Uterus (tissue), 3 donors: ENCODE measurements at regions not wholly inside any gene's neighbourhood (a gene's known extent, or its start where the extent isn't known, plus 50 kb on each side); places are given as distances from the start of the nearest gene placed in this dataset.

Source experiments
- DNase-seq, 2 donors: peaks; one replicate each; pipeline ENCODE4 v3.0.0-alpha.2; 2019 to 2020
- H3K27ac ChIP-seq, 2 donors: fragments of 200-600 bp; sonication (generic); 1 replicate in 1 of 2; 2 replicates in 1 of 2; pipeline ENCODE4 v1.5.1; 2016 to 2018
- H3K27me3 ChIP-seq, 2 donors: fragments of 200-600 bp; sonication (generic); one replicate each; pipeline ENCODE4 v1.5.1; 2018 to 2019; ENCODE audit warnings: control low read depth in 1 of 2
- H3K36me3 ChIP-seq, 2 donors: fragments of 200-600 bp; sonication (generic); one replicate each; pipeline ENCODE4 v1.5.1; 2019; ENCODE audit warnings: control low read depth in 1 of 2
- H3K4me1 ChIP-seq, 2 donors: fragments of 200-600 bp; sonication (generic); one replicate each; pipeline ENCODE4 v1.5.1; 2018 to 2019; ENCODE audit warnings: control low read depth in 1 of 2
- H3K4me3 ChIP-seq, 2 donors: fragments of 200-600 bp; sonication (generic); 1 replicate in 1 of 2; 2 replicates in 1 of 2; pipeline ENCODE4 v1.5.1; 2018 to 2019; ENCODE audit warnings: mild to moderate bottlenecking in 1 of 2
- H3K9me3 ChIP-seq, 2 donors: fragments of 200-600 bp; sonication (generic); one replicate each; pipeline ENCODE4 v1.5.1; 2019; ENCODE audit warnings: control low read depth in 1 of 2
- POLR2A ChIP-seq, 2 donors: fragments of 450-650 bp; IDR thresholded peaks; one replicate each; pipeline ENCODE4 v1.6.1; 2016; ENCODE audit warnings: antibody characterized with exemption in 2 of 2, mild to moderate bottlenecking in 1 of 2, moderate library complexity in 1 of 2
- intact Hi-C: fragments of 100-400 bp; cut with DNase I; formaldehyde crosslinking; loops from one replicate; pipeline ENCODE4 v1.15.1; 2023; ENCODE audit warnings: low total_unique reads
- TF ChIP-seq, protein P1 (sequence below), 4 experiments: fragments of 200-600 bp in 2 of 4; fragments of 450-650 bp in 2 of 4; sonication (generic) in 2 of 4; IDR thresholded peaks; one replicate each; pipeline ENCODE4 v1.5.1; 2016 to 2019; ENCODE audit warnings: antibody characterized with exemption in 4 of 4, mild to moderate bottlenecking in 2 of 4, moderate library complexity in 1 of 4
- donor health status: DM: yes; HTN: yes; CAD: no.

DNA sequence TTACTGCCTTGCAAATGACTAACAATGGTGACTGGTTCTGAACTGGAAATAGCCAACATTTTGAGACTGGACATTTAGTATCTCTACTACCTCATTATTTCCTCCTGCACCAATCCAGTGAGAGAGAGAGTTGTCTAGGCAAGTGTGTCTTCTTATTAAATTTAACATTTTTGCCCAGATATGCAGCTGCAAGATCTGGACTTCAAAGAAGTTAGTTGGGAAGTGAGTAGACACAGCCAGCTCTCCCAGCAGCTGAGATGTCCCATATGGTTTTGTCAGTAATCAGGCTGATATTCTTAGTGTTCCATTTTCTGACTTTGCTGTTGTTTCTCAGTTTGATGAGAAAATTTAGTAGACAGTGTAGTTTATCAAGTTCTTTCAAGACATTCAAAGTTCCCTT, 1778.8 kb upstream of the CDH6 start:
- Histone ChIP-seq H3K27me3 (no peaks in the 10 kb centered on the region), H3K4me1 (no peaks in the 10 kb centered on the region), H3K4me3 (no peak overlapping the region), H3K27ac (no peak overlapping the region), H3K36me3 (no peaks in the 10 kb centered on the region), H3K9me3 (no peaks in the 10 kb centered on the region)
- TF ChIP-seq, protein P1, sequence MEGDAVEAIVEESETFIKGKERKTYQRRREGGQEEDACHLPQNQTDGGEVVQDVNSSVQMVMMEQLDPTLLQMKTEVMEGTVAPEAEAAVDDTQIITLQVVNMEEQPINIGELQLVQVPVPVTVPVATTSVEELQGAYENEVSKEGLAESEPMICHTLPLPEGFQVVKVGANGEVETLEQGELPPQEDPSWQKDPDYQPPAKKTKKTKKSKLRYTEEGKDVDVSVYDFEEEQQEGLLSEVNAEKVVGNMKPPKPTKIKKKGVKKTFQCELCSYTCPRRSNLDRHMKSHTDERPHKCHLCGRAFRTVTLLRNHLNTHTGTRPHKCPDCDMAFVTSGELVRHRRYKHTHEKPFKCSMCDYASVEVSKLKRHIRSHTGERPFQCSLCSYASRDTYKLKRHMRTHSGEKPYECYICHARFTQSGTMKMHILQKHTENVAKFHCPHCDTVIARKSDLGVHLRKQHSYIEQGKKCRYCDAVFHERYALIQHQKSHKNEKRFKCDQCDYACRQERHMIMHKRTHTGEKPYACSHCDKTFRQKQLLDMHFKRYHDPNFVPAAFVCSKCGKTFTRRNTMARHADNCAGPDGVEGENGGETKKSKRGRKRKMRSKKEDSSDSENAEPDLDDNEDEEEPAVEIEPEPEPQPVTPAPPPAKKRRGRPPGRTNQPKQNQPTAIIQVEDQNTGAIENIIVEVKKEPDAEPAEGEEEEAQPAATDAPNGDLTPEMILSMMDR (IDR thresholded peaks at IDR 0.05), result no peak
- no peak for TF ChIP-seq POLR2A (IDR thresholded peaks at IDR 0.05)
- no peak for DNase-seq
- intact Hi-C loops, result no loop called here

DNA sequence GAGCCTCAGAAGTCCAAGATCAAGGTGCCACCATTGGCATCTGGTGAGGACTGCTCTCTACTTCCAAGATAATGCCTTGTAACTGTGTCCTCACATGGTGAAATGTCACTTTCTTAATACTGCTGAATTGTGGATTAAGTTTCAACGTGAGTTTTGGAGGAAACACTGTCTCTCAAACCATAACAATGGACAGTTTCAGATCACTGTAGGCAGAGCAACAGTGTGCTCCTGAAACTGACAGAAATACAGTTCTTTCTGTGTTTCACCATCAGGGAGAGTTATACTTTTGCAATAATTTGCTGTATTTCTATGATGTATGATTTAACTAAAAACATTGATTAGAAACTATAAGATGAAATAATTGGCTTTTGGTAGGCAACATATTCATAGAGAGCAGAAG, 1780.5 kb upstream of the CDH6 start:
- TF ChIP-seq POLR2A (IDR thresholded peaks at IDR 0.05), result no peak
- TF ChIP-seq, protein P1 (IDR thresholded peaks at IDR 0.05), result no peak
- no peaks in the 10 kb centered on the region for H3K36me3 ChIP-seq
- H3K27me3 ChIP-seq, result no peaks in the 10 kb centered on the region
- intact Hi-C loops, result no loop called here
- H3K4me1 ChIP-seq, result no peaks in the 10 kb centered on the region
- no peak for DNase-seq
- no peaks in the 10 kb centered on the region for H3K9me3 ChIP-seq
- H3K4me3 ChIP-seq, result no peak overlapping the region
- no peak overlapping the region for H3K27ac ChIP-seq

DNA sequence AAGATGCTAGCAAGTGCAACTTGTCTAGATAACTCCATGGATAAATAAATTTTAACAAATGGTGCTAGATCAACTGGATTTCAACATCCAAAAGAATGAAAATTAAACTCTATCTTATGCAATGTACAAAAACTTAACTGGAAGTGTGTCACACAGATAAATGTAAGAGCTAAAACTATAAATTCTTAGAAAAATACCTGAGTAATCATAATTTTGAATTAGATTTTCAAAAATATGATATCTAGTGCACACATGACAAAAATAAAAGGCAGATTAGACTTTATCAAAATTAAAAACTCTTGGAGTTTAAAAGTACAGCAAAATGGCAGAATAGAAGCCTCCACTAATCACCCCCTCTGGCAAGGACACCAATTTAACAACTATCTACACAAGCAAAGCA, 1791.2 kb upstream of the CDH6 start:
- TF ChIP-seq POLR2A (IDR thresholded peaks at IDR 0.05), result no peak
- TF ChIP-seq, protein P1 (IDR thresholded peaks at IDR 0.05), result no peak
- H3K27ac ChIP-seq, result no peak overlapping the region
- DNase-seq, result no peak
- H3K36me3 ChIP-seq, result no peaks in the 10 kb centered on the region
- H3K4me3 ChIP-seq, result no peak overlapping the region
- H3K4me1 ChIP-seq, result no peaks in the 10 kb centered on the region
- H3K27me3 ChIP-seq, result no peaks in the 10 kb centered on the region
- intact Hi-C loops, result no loop called here
- H3K9me3 ChIP-seq, result no peaks in the 10 kb centered on the region

DNA sequence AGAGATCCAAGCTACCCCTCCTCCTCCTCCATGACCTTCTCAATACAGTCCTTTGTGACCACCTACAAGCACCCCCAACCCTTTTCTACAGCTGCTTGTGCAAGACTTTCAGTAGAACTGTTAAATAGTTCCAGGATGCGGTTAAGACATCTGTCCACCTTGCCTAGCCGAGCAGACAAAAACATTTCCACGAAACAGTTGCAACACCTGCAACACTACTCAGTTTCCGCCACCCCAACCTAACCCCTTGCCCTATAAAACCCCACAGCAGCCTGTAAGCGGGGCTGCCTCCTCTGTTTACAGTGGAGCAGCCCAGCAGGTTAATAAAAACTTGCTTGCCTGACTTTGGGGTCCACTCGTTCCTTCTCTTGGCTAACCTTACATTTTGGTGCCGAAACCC, 1803.5 kb upstream of the CDH6 start:
- no peaks in the 10 kb centered on the region for H3K27me3 ChIP-seq
- no peaks in the 10 kb centered on the region for H3K36me3 ChIP-seq
- H3K4me1 ChIP-seq, result no peaks in the 10 kb centered on the region
- H3K9me3 ChIP-seq, result no peaks in the 10 kb centered on the region
- intact Hi-C loops, result no loop called here
- TF ChIP-seq, protein P1 (IDR thresholded peaks at IDR 0.05), result no peak
- TF ChIP-seq POLR2A (IDR thresholded peaks at IDR 0.05), result no peak
- H3K4me3 ChIP-seq, result no peak overlapping the region
- no peak overlapping the region for H3K27ac ChIP-seq
- no peak for DNase-seq

DNA sequence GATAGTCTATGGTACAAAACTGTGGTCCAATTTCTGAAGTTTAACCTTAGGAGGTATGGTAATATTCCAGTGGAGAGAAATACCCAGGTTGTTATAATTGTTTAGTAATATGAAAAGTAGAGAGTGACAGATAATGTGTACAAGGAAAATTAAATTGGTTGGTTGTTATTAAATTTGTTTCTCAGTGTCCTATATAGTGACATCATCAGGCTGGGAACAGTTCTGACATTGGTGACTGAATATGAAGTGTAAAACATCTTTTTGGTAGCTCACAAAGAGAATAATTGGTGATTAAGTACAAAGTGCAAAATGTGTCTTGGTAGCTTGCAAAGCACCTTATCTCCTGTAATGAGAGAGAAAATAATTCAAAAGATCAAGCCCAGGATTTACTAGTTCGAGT, 1806.1 kb upstream of the CDH6 start:
- H3K27ac ChIP-seq, result no peak overlapping the region
- no peaks in the 10 kb centered on the region for H3K9me3 ChIP-seq
- no peak for DNase-seq
- H3K4me3 ChIP-seq, result no peak overlapping the region
- TF ChIP-seq POLR2A (IDR thresholded peaks at IDR 0.05), result no peak
- TF ChIP-seq, protein P1 (IDR thresholded peaks at IDR 0.05), result no peak
- no peaks in the 10 kb centered on the region for H3K27me3 ChIP-seq
- intact Hi-C loops, result no loop called here
- no peaks in the 10 kb centered on the region for H3K4me1 ChIP-seq
- no peaks in the 10 kb centered on the region for H3K36me3 ChIP-seq
